HL-60 (cell line): ENCODE measurements at regions not wholly inside any gene's neighbourhood (a gene's known extent, or its start where the extent isn't known, plus 50 kb on each side); places are given as distances from the start of the nearest gene placed in this dataset.

Source experiments
- DNase-seq, 2 experiments: peaks; one replicate each; pipeline ENCODE4 v3.0.0-alpha.2; 2010 to 2020; ENCODE audit warnings: low read depth in 1 of 2, low spot score in 1 of 2
- H3K27ac ChIP-seq: fragments of 250-450 bp; sonication (Bioruptor Pico); replicated peaks from 2 replicates; pipeline ENCODE4 v1.5.1; 2020; ENCODE audit warnings: mild to moderate bottlenecking, moderate library complexity
- H3K27me3 ChIP-seq: fragments of 250-450 bp; sonication (Bioruptor Pico); 2 replicates; pipeline ENCODE4 v1.5.1; 2021; ENCODE audit warnings: mild to moderate bottlenecking, moderate library complexity; ENCODE audit not compliant: insufficient read depth, poor library complexity, severe bottlenecking
- H3K4me3 ChIP-seq: replicated peaks from 2 replicates; pipeline ENCODE4 v1.5.1; 2011; ENCODE audit warnings: mild to moderate bottlenecking, control low read depth, low read length; ENCODE audit not compliant: insufficient read depth
- CTCF ChIP-seq: IDR thresholded peaks from one replicate; pipeline ENCODE4 v1.5.1; 2011; ENCODE audit warnings: low read length, control low read depth, inconsistent platforms; ENCODE audit not compliant: insufficient read depth
- GABPA ChIP-seq: IDR thresholded peaks from 2 replicates; pipeline ENCODE4 v1.6.1; 2012; ENCODE audit warnings: low read depth
- POLR2AphosphoS5 ChIP-seq: IDR thresholded peaks from 2 replicates; pipeline ENCODE4 v1.6.1; 2012; ENCODE audit warnings: low read depth
- REST ChIP-seq: IDR thresholded peaks from 2 replicates; pipeline ENCODE4 v1.6.1; 2012; ENCODE audit warnings: low read depth; ENCODE audit not compliant: insufficient replicate concordance
- SPI1 ChIP-seq: IDR thresholded peaks from 2 replicates; pipeline ENCODE4 v1.6.1; 2012; ENCODE audit warnings: low read depth, mild to moderate bottlenecking, borderline replicate concordance

- no peaks in the 10 kb centered on the region for H3K27me3 ChIP-seq
- H3K27ac ChIP-seq, result no peak overlapping the region
- no peak overlapping the region for H3K4me3 ChIP-seq
- TF ChIP-seq GABPA (no peak), SPI1 (no peak), REST (no peak), CTCF (no peak), POLR2AphosphoS5 (no peak)
- no peak for DNase-seq
These were observed 62.8 kb upstream of the SIAH1 start for GRCh38 chr16:48447940-48448536.

GRCh38 chr16:48447428-48447827, 62.2 kb upstream of the SIAH1 start:
- no peak overlapping the region for H3K27ac ChIP-seq
- TF ChIP-seq POLR2AphosphoS5, result no peak
- no peak for TF ChIP-seq REST
- no peak for TF ChIP-seq GABPA
- no peak for TF ChIP-seq CTCF
- TF ChIP-seq SPI1, result no peak
- H3K27me3 ChIP-seq, result no peaks in the 10 kb centered on the region
- no peak for DNase-seq
- H3K4me3 ChIP-seq, result no peak overlapping the region

GRCh38 chr16:48446534-48446920, 61.3 kb upstream of the SIAH1 start:
- H3K27ac ChIP-seq, result no peak overlapping the region

More at GRCh38 chr16:48446534-48446920, 61.3 kb upstream of the SIAH1 start:
- H3K4me3 ChIP-seq, result no peak overlapping the region
- TF ChIP-seq REST (no peak), CTCF (no peak), POLR2AphosphoS5 (no peak), GABPA (no peak), SPI1 (no peak)
- no peak for DNase-seq
- H3K27me3 ChIP-seq, result no peaks in the 10 kb centered on the region
